Spleen (tissue), 11 donors: ENCODE measurements at regions not wholly inside any gene's neighbourhood (a gene's known extent, or its start where the extent isn't known, plus 50 kb on each side); places are given as distances from the start of the nearest gene placed in this dataset.

Experiments used
- DNase-seq: peaks from one replicate; pipeline ENCODE4 v3.0.0-alpha.2; 2020
- H3K27ac ChIP-seq, 8 donors: fragments of 200-600 bp; sonication (generic) in 7 of 8; 1 replicate in 4 of 8; 2 replicates in 4 of 8; pipeline versions ENCODE4 v1.5.0 to v1.8.0; 2016 to 2021; ENCODE audit warnings: inconsistent platforms in 4 of 8, mild to moderate bottlenecking in 4 of 8, moderate library complexity in 1 of 8
- H3K27me3 ChIP-seq, 7 donors: fragments of 200-600 bp; sonication (generic) in 6 of 7; replicated peaks in 1 of 7; 1 replicate in 4 of 7; 2 replicates in 3 of 7; pipeline versions ENCODE4 v1.5.0 to v1.8.0; 2016 to 2021; ENCODE audit warnings: inconsistent platforms in 3 of 7, mild to moderate bottlenecking in 1 of 7
- H3K36me3 ChIP-seq, 6 donors: fragments of 200-600 bp; sonication (generic) in 5 of 6; 1 replicate in 4 of 6; 2 replicates in 2 of 6; pipeline versions ENCODE4 v1.5.0 to v1.8.0; 2016 to 2021; ENCODE audit warnings: inconsistent platforms in 2 of 6
- H3K4me1 ChIP-seq, 6 donors: fragments of 200-600 bp; sonication (generic) in 5 of 6; 1 replicate in 3 of 6; 2 replicates in 3 of 6; pipeline versions ENCODE4 v1.5.0 to v1.8.0; 2016 to 2021; ENCODE audit warnings: inconsistent platforms in 3 of 6
- H3K4me3 ChIP-seq, 8 donors: fragments of 200-600 bp; sonication (generic) in 7 of 8; 1 replicate in 4 of 8; 2 replicates in 4 of 8; pipeline versions ENCODE4 v1.5.0 to v1.8.0; 2016 to 2021; ENCODE audit warnings: inconsistent platforms in 4 of 8, mild to moderate bottlenecking in 4 of 8, moderate library complexity in 2 of 8
- H3K9me3 ChIP-seq, 8 donors: fragments of 200-600 bp; sonication (generic) in 7 of 8; 1 replicate in 4 of 8; 2 replicates in 4 of 8; pipeline versions ENCODE4 v1.5.0 to v1.8.0; 2016 to 2021; ENCODE audit warnings: inconsistent platforms in 4 of 8
- POLR2A ChIP-seq, 3 donors: fragments of 450-650 bp; IDR thresholded peaks; one replicate each; pipeline ENCODE4 v1.5.1; 2017; ENCODE audit warnings: antibody characterized with exemption in 3 of 3, mild to moderate bottlenecking in 1 of 3
- POLR2AphosphoS5 ChIP-seq, 3 donors: sonication (generic); formaldehyde crosslinking; IDR thresholded peaks; one replicate each; pipeline ENCODE4 v1.5.1; 2017; ENCODE audit warnings: antibody characterized with exemption in 3 of 3
- WGBS, 5 donors: extraction: QIAGEN DNeasy Blood & Tissue Kit in 3 of 5; methylation state at CpG; one replicate each; pipeline versions ENCODE4 v1.1.5 to v1.1.7; 2013 to 2018; 5-methylcytosine and 5-hydroxymethylcytosine counted together
- intact Hi-C: fragments of 100-400 bp; cut with DNase I; formaldehyde crosslinking; loops from one replicate; pipeline ENCODE4 v1.15.0; 2023; ENCODE audit warnings: low total_unique reads
- TF ChIP-seq, protein P1 (sequence below), 11 experiments: fragments of 200-600 bp in 7 of 11; fragments of 450-650 bp in 4 of 11; sonication (generic) in 4 of 11; IDR thresholded peaks in 8 of 11; conservative IDR thresholded peaks in 3 of 11; 1 replicate in 7 of 11; 2 replicates in 4 of 11; pipeline versions ENCODE4 v1.4.0 to v1.8.0; 2016 to 2021; ENCODE audit warnings: antibody characterized with exemption in 11 of 11, inconsistent platforms in 4 of 11, mild to moderate bottlenecking in 1 of 11
- donor health status: healthy with polysubstance abuse.
- donor health status: DM: no; HTN: no; CAD: no; lungs with moderate emphysema.
- donor health status: DM: no; HTN: no; CAD: no.
- donor health status: Bipolar disorder and iron deficiency.
- donor health status: healthy.
- donor health status: DM: no; HTN: no; CAD: no.
- donor health status: DM: yes; HTN: yes; CAD: no.

DNA sequence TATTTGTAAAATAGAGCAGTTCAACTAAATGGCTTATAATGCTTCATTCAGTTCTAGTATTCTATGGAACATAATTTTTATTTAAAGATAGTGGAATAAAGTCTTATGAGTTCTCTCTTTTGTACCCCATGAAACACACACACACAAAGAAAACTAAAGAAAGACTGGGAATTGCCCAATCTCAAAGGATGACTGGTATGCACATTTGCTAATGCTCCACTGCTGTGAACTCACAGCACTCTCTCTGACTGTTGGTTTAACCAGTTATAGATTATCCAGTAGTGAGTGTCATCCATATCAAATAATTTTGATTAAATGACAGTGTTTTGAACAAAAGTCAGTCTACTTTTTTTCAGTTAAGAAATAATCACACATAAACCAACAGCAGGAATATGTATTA lies 1082.4 kb upstream of the B3GALT2 start:
- DNase-seq, result no peak
- no peak overlapping the region for H3K4me3 ChIP-seq
- H3K27me3 ChIP-seq, result no peaks in the 10 kb centered on the region
- TF ChIP-seq, protein P1, sequence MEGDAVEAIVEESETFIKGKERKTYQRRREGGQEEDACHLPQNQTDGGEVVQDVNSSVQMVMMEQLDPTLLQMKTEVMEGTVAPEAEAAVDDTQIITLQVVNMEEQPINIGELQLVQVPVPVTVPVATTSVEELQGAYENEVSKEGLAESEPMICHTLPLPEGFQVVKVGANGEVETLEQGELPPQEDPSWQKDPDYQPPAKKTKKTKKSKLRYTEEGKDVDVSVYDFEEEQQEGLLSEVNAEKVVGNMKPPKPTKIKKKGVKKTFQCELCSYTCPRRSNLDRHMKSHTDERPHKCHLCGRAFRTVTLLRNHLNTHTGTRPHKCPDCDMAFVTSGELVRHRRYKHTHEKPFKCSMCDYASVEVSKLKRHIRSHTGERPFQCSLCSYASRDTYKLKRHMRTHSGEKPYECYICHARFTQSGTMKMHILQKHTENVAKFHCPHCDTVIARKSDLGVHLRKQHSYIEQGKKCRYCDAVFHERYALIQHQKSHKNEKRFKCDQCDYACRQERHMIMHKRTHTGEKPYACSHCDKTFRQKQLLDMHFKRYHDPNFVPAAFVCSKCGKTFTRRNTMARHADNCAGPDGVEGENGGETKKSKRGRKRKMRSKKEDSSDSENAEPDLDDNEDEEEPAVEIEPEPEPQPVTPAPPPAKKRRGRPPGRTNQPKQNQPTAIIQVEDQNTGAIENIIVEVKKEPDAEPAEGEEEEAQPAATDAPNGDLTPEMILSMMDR (IDR thresholded peaks at IDR 0.05 in 8 of 11, conservative IDR thresholded peaks at IDR 0.05 in 3 of 11), result no peak
- TF ChIP-seq POLR2A (IDR thresholded peaks at IDR 0.05) (no peak), POLR2AphosphoS5 (IDR thresholded peaks at IDR 0.05) (no peak)
- no peaks in the 10 kb centered on the region for H3K4me1 ChIP-seq
- H3K36me3 ChIP-seq, result no peaks in the 10 kb centered on the region
- H3K27ac ChIP-seq, result no peak overlapping the region
- peaks cover 0 to 6% (median 0%) of the 10 kb centered on the region in 8 donors for H3K9me3 ChIP-seq
- intact Hi-C loops, result no loop called here

DNA sequence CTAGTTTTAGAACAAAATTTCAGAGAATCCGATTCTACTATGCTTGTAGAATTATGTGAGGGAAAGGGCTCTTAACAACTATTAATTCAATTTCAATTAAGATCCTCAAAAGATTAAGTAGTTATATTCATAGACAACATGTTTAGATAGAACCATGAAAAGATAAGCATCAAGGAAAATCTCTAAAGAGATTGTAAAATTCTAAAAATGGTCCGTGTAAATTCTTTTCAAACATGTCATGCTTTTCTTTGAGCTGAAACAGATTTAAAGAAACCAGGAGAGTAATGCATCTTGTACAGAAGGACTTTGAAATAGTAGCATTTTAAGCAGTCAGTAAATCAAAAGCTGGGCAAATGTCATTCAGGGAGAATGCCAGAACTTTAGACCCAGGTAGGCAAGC lies 1080.6 kb upstream of the B3GALT2 start:
- Histone ChIP-seq H3K4me1 (no peaks in the 10 kb centered on the region), H3K27me3 (no peaks in the 10 kb centered on the region), H3K4me3 (no peak overlapping the region), H3K9me3 (peaks cover 0 to 21% (median 6%) of the 10 kb centered on the region in 8 donors), H3K27ac (no peak overlapping the region), H3K36me3 (no peaks in the 10 kb centered on the region)
- TF ChIP-seq POLR2A (IDR thresholded peaks at IDR 0.05) (no peak), POLR2AphosphoS5 (IDR thresholded peaks at IDR 0.05) (no peak)
- TF ChIP-seq, protein P1 (IDR thresholded peaks at IDR 0.05 in 8 of 11, conservative IDR thresholded peaks at IDR 0.05 in 3 of 11), result no peak
- 82 to 91% (median 85%) methylated on average over 2 of the region's 2 CpGs for WGBS, 5 donors
- no peak for DNase-seq
- intact Hi-C loops, result no loop called here

DNA sequence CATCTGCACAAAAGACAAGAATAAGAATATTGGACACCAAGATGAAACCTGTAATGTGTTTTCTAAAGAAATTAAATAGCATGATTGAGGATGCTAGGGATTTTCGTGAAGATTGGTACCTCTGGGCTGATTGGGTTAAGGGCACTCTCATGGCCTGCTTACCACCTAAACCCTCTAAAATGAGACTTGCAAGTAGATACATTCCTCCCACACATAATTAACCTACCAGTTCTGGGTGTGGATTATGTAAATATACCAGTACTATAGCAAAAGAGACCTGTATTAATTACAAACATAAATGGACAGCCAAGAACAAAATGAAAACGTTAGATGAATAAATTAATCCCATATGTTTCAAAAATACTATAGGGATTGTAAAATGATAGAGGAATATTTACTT lies 1069.6 kb upstream of the B3GALT2 start:
- Histone ChIP-seq H3K27ac (no peak overlapping the region), H3K27me3 (no peaks in the 10 kb centered on the region), H3K9me3 (no peaks in the 10 kb centered on the region), H3K4me3 (no peak overlapping the region), H3K36me3 (no peaks in the 10 kb centered on the region), H3K4me1 (no peaks in the 10 kb centered on the region)
- TF ChIP-seq POLR2AphosphoS5 (IDR thresholded peaks at IDR 0.05), result no peak
- TF ChIP-seq POLR2A (IDR thresholded peaks at IDR 0.05), result no peak
- TF ChIP-seq, protein P1 (IDR thresholded peaks at IDR 0.05 in 8 of 11, conservative IDR thresholded peaks at IDR 0.05 in 3 of 11), result no peak
- DNase-seq, result no peak
- intact Hi-C loops, result no loop called here
- whole genome bisulfite sequencing, 5 donors, result 72 to 90% (median 80%) methylated on average over 2 of the region's 2 CpGs

DNA sequence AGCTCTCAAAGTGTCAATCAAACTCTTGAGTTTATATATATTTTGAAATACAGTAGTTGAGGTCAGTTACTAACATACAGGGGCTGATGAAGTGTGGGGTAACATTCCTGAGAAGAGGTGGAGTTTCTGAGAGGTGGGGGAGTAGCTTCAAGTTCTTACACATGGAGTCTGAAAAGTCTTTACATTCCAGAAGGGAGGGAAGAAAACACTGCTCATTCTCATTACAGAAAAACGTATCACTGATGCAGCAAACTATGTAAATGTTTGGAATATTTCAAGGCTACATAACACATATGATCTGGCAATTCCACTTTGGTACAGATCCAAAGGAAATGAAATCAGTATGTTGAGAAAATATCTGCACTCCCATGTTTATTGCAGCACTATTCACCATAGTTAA lies 1065.8 kb upstream of the B3GALT2 start:
- H3K4me1 ChIP-seq, result no peaks in the 10 kb centered on the region
- no peaks in the 10 kb centered on the region for H3K27me3 ChIP-seq
- no peak overlapping the region for H3K4me3 ChIP-seq
- H3K9me3 ChIP-seq, result no peaks in the 10 kb centered on the region
- intact Hi-C loops, result no loop called here
- DNase-seq, result no peak
- H3K36me3 ChIP-seq, result no peaks in the 10 kb centered on the region
- 50 to 76% (median 67%) methylated on average over 1 of the region's 1 CpG for WGBS, 5 donors
- no peak overlapping the region for H3K27ac ChIP-seq
- TF ChIP-seq, protein P1 (IDR thresholded peaks at IDR 0.05 in 8 of 11, conservative IDR thresholded peaks at IDR 0.05 in 3 of 11), result no peak
- TF ChIP-seq POLR2A (IDR thresholded peaks at IDR 0.05) (no peak), POLR2AphosphoS5 (IDR thresholded peaks at IDR 0.05) (no peak)
